ENCODE measurements at regions not wholly inside any gene's neighbourhood (a gene's known extent, or its start where the extent isn't known, plus 50 kb on each side); places are given as distances from the start of the nearest gene placed in this dataset.

DNA sequence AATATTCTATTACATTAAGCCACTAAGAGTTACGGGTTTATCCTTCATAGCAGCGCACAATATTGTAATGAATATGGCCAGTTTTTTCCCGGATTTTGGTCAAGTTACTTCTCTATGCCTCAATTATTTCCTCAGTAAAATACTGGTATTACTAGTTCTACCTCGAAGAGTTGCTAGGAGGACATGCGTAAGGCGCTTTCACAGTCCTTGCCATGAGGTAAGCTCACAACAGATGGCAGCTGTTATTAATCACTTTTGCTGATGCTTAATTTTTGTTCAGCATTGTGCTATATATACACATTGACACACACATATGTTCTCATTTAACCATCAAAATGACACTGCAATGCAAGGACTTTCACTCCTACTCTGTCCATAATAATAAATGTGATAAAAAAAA is 101.5 kb downstream of the SCG2 start:
- no peak for TF ChIP-seq CTCF (IDR thresholded peaks at IDR 0.05)
- no peak for TF ChIP-seq EP300 (IDR thresholded peaks at IDR 0.05)
- no peak for TF ChIP-seq POLR2A (IDR thresholded peaks at IDR 0.05)
- TF ChIP-seq POLR2AphosphoS5 (IDR thresholded peaks at IDR 0.05) = no peak
